HepG2 (cell line): ENCODE measurements at regions not wholly inside any gene's neighbourhood (a gene's known extent, or its start where the extent isn't known, plus 50 kb on each side); places are given as distances from the start of the nearest gene placed in this dataset.
"Not testable (repeated sequence)": the region's sequence is repeated elsewhere in the genome, so short reads cannot be mapped to it uniquely, and the experiment has no call there.

Source experiments
- ATAC-seq: fragments of 200-7000 bp; cut with Tn5 transposase; 3 replicates; pipeline ENCODE4 v1.9.1; 2020; ENCODE audit warnings: mild to moderate bottlenecking, moderate library complexity
- BruUV-seq: library from RNA; stranded (reverse); fragments of 400-500 nt; replicated peaks from 2 replicates; lab custom pipeline; 2021; lab: Mats Ljungman, UMichigan
- CTCF ChIA-PET: fragments of 300-600 bp; formaldehyde crosslinking; extraction: SDS; loops from one replicate; lab custom pipeline; 2021; ENCODE audit warnings: low total read pairs, inconsistent platforms, low intra/inter-chr PET ratio; lab: Yijun Ruan, JAX
- POLR2A ChIA-PET: fragments of 350-600 bp; sonication (Branson Sonifier 250); formaldehyde crosslinking; loops from one replicate; lab custom pipeline; 2020; ENCODE audit warnings: antibody characterized with exemption, inconsistent platforms; lab: Yijun Ruan, JAX
- DNase-seq: peaks from one replicate; pipeline ENCODE4 v3.0.0-alpha.2; 2015; ENCODE audit warnings: low spot score
- FAIRE-seq: peaks from 3 replicates; lab custom pipeline; 2011; peaks lifted over from hg19 to GRCh38; lab: Jason Lieb, UNC
- H2AFZ ChIP-seq: one replicate; pipeline ENCODE4 v1.6.1; 2011; ENCODE audit warnings: low read length, inconsistent platforms
- H3K27ac ChIP-seq: fragments of 300-600 bp; 3 replicates; pipeline ENCODE4 v1.8.0; 2011; ENCODE audit warnings: mixed run types, mild to moderate bottlenecking, mixed read lengths, low read length, inconsistent platforms; ENCODE audit not compliant: insufficient read depth; ENCODE audit errors: extremely low read length
- H3K27me3 ChIP-seq, 2 experiments: fragments of 200-600 bp in 1 of 2; 2 replicates in 1 of 2; 3 replicates in 1 of 2; pipeline versions ENCODE4 v1.6.0 to v1.8.0; 2011; ENCODE audit warnings: low read length in 2 of 2, mild to moderate bottlenecking in 2 of 2, moderate library complexity in 2 of 2, inconsistent platforms in 1 of 2; ENCODE audit not compliant: insufficient read depth in 2 of 2, control insufficient read depth in 1 of 2
- H3K36me3 ChIP-seq, 2 experiments: fragments of 200-600 bp in 1 of 2; replicated peaks in 1 of 2; 2 replicates in 1 of 2; 3 replicates in 1 of 2; pipeline versions ENCODE4 v1.5.1 to v1.8.0; 2011; ENCODE audit warnings: low read length in 2 of 2, inconsistent platforms in 1 of 2; ENCODE audit not compliant: insufficient read depth in 2 of 2, control insufficient read depth in 1 of 2
- H3K4me1 ChIP-seq: 2 replicates; pipeline ENCODE4 v1.5.1; 2012; ENCODE audit warnings: low read length, inconsistent platforms; ENCODE audit not compliant: insufficient read depth
- H3K4me2 ChIP-seq: 2 replicates; pipeline ENCODE4 v1.6.0; 2011; ENCODE audit warnings: low read depth, low read length, inconsistent platforms
- H3K4me3 ChIP-seq, 3 experiments: fragments of 200-600 bp in 1 of 3; sonication (generic), shearing (Covaris generic) in 1 of 3; replicated peaks in 1 of 3; 2 replicates each; pipeline ENCODE4 v1.5.1; 2011 to 2016; ENCODE audit warnings: low read length in 3 of 3, inconsistent platforms in 2 of 3, low read depth in 2 of 3, mild to moderate bottlenecking in 2 of 3, control low read depth in 1 of 3, mixed read lengths in 1 of 3; ENCODE audit not compliant: insufficient read depth in 1 of 3
- H3K79me2 ChIP-seq: one replicate; pipeline ENCODE4 v1.6.1; 2011; ENCODE audit warnings: low read length, inconsistent platforms; ENCODE audit not compliant: insufficient read depth
- H3K9ac ChIP-seq: 2 replicates; pipeline ENCODE4 v1.6.0; 2011; ENCODE audit warnings: mild to moderate bottlenecking, low read depth, low read length, inconsistent platforms; ENCODE audit not compliant: insufficient read depth
- H3K9me3 ChIP-seq: 2 replicates; pipeline ENCODE4 v1.5.1; 2012; ENCODE audit warnings: mild to moderate bottlenecking, low read length
- H4K20me1 ChIP-seq: 2 replicates; pipeline ENCODE4 v1.6.0; 2011; ENCODE audit warnings: inconsistent platforms, mild to moderate bottlenecking, low read length, moderate library complexity; ENCODE audit not compliant: insufficient read depth
- FOXA1 ChIP-seq, 2 experiments: fragments of 450-650 bp in 1 of 2; sonication (generic) in 1 of 2; formaldehyde crosslinking in 1 of 2; IDR thresholded peaks; 2 replicates each; pipeline versions ENCODE4 v1.4.0 to v1.6.1; 2016 to 2020; ENCODE audit warnings: missing genetic modification reagents in 1 of 2
- NBN ChIP-seq: fragments of 450-650 bp; conservative IDR thresholded peaks from 2 replicates; pipeline ENCODE4 v1.6.1; 2017
- WGBS: methylation state at CpG from one replicate; pipeline ENCODE4 v1.1.6; 2017; ENCODE audit warnings: low lambda C conversion rate; 5-methylcytosine and 5-hydroxymethylcytosine counted together
- in situ Hi-C: cut with HindIII; loops from 2 replicates; pipeline ENCODE4 v1.10.0; 2017; ENCODE audit warnings: low pct_unique_long_range_greater_than_20kb; ENCODE audit not compliant: extremely low pct_ligation_motif_present
- intact Hi-C: fragments of 100-400 bp; cut with micrococcal nuclease; formaldehyde crosslinking; loops from one replicate; pipeline ENCODE4 v1.10.0; 2022; ENCODE audit not compliant: unreplicated experiment
- TF ChIP-seq, protein P1 (sequence below): sonication (generic); formaldehyde crosslinking; IDR thresholded peaks from 2 replicates; pipeline ENCODE4 v1.9.0; 2021; ENCODE audit warnings: mild to moderate bottlenecking, missing genetic modification reagents
- TF ChIP-seq, protein P2 (sequence below): fragments of 450-650 bp; IDR thresholded peaks from 2 replicates; pipeline ENCODE4 v1.6.1; 2016

DNA sequence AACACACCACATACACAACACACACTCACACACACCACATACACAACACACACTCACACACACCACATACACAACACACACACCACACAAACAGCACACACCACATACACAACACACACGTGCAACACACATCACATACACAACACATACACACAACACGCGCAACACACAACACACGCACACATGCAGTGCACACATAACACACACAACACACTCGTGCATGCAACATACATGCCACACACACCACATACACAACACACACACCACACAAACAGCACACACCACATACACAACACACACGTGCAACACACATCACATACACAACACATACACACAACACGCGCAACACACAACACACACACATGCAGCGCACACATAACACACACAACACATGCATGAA lies 192.8 kb downstream of the C16orf95 start:
- H4K20me1 ChIP-seq; H3K4me1 ChIP-seq; POLR2A ChIA-PET; CTCF ChIA-PET; H3K9me3 ChIP-seq; in situ Hi-C loops; H3K9ac ChIP-seq; H3K4me3 ChIP-seq; H3K79me2 ChIP-seq; ATAC-seq; H2AFZ ChIP-seq; BruUV-seq; H3K36me3 ChIP-seq; H3K27ac ChIP-seq; H3K4me2 ChIP-seq; DNase-seq; intact Hi-C loops; TF ChIP-seq FOXA1 (CRISPR knock-in tag; IDR thresholded peaks at IDR 0.05): not testable (repeated sequence)
- H3K27me3 ChIP-seq: peaks cover 3 to 31% of the 10 kb centered on the region in 2 experiments; a peak in 3 of 5 replicates
- 71% methylated on average over 9 of the region's 9 CpGs for WGBS
- peak; percentile 56; the same call in 1 of the 2 replicates for TF ChIP-seq NBN
- TF ChIP-seq, protein P1, sequence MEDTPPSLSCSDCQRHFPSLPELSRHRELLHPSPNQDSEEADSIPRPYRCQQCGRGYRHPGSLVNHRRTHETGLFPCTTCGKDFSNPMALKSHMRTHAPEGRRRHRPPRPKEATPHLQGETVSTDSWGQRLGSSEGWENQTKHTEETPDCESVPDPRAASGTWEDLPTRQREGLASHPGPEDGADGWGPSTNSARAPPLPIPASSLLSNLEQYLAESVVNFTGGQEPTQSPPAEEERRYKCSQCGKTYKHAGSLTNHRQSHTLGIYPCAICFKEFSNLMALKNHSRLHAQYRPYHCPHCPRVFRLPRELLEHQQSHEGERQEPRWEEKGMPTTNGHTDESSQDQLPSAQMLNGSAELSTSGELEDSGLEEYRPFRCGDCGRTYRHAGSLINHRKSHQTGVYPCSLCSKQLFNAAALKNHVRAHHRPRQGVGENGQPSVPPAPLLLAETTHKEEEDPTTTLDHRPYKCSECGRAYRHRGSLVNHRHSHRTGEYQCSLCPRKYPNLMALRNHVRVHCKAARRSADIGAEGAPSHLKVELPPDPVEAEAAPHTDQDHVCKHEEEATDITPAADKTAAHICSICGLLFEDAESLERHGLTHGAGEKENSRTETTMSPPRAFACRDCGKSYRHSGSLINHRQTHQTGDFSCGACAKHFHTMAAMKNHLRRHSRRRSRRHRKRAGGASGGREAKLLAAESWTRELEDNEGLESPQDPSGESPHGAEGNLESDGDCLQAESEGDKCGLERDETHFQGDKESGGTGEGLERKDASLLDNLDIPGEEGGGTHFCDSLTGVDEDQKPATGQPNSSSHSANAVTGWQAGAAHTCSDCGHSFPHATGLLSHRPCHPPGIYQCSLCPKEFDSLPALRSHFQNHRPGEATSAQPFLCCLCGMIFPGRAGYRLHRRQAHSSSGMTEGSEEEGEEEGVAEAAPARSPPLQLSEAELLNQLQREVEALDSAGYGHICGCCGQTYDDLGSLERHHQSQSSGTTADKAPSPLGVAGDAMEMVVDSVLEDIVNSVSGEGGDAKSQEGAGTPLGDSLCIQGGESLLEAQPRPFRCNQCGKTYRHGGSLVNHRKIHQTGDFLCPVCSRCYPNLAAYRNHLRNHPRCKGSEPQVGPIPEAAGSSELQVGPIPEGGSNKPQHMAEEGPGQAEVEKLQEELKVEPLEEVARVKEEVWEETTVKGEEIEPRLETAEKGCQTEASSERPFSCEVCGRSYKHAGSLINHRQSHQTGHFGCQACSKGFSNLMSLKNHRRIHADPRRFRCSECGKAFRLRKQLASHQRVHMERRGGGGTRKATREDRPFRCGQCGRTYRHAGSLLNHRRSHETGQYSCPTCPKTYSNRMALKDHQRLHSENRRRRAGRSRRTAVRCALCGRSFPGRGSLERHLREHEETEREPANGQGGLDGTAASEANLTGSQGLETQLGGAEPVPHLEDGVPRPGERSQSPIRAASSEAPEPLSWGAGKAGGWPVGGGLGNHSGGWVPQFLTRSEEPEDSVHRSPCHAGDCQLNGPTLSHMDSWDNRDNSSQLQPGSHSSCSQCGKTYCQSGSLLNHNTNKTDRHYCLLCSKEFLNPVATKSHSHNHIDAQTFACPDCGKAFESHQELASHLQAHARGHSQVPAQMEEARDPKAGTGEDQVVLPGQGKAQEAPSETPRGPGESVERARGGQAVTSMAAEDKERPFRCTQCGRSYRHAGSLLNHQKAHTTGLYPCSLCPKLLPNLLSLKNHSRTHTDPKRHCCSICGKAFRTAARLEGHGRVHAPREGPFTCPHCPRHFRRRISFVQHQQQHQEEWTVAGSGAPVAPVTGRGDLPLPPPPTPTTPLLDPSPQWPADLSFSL: peak; percentile 91
- peak; percentile 15; the same call in 1 of the 2 replicates for TF ChIP-seq FOXA1 (IDR thresholded peaks at IDR 0.05)
- TF ChIP-seq, protein P2, sequence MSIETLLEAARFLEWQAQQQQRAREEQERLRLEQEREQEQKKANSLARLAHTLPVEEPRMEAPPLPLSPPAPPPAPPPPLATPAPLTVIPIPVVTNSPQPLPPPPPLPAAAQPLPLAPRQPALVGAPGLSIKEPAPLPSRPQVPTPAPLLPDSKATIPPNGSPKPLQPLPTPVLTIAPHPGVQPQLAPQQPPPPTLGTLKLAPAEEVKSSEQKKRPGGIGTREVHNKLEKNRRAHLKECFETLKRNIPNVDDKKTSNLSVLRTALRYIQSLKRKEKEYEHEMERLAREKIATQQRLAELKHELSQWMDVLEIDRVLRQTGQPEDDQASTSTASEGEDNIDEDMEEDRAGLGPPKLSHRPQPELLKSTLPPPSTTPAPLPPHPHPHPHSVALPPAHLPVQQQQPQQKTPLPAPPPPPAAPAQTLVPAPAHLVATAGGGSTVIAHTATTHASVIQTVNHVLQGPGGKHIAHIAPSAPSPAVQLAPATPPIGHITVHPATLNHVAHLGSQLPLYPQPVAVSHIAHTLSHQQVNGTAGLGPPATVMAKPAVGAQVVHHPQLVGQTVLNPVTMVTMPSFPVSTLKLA: peak; percentile 66
- peak; percentile 99 for FAIRE-seq
